NCI-H2196 treated with DMSO at 0.1 percent for 48 hours (cell line): ENCODE measurements at regions not wholly inside any gene's neighbourhood (a gene's known extent, or its start where the extent isn't known, plus 50 kb on each side); places are given as distances from the start of the nearest gene placed in this dataset.
"Not testable (repeated sequence)": the region's sequence is repeated elsewhere in the genome, so short reads cannot be mapped to it uniquely, and the experiment has no call there.

ENCODE experiments used
- DNase-seq: peaks from one replicate; lab custom pipeline; 2025; ENCODE audit not compliant: unreplicated experiment; lab: John Stamatoyannopoulos, UW

DNA sequence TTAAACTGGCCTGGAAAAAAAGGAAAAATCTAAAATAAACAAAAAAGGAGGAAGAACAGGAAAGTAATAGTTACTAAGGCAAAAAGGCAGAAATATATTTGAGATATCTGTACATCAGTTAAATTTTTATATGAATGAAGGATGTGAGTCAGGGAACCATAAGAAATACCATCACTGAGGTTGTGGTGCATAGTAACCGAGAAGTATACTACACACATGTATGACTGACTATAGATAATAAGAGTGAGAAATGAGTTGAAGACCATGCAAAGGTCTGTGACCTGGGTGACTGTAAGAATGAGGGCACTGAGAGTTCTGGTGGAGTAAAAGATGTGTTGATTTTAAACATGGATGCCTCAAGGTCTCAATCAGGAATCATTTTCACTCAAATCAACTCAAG lies 220.6 kb upstream of the FAM241A start:
- no peak for DNase-seq

DNA sequence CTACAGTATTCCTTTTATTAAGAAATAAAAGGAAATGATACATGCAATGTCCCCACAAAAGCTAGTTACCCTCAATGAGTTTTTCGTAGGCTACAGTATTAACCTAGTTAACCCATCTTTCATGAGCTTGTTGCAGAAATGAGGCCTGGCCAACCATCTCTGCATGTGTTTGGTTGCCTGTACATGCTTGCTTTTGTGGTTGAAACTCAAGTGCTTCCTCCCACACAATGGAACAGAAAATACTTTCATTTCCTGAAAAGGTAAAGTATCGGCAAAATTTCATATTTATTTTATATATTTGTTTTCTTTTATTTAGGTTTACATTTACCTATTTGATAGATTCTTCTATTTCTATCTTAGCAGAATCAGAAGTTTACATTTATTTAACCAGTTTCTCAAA lies 214.6 kb upstream of the FAM241A start:
- no peak for DNase-seq

DNA sequence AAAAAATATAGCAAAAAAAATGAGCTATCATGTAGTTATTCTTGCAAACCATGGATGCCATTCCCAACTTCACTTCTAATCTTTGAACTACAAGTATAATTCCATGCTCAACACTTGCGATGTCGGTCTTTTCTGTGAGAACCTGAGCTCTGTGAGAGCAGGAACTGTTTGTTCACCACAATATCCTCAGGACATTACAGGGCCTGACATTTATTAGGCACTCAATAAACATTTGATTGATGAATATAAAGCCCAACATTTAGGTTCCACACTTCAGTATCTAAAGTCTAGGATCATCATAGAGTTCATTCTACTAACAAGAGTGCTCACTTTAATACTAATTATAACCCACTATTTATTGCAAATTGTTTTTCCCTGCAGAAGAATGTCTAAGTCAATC lies 211.6 kb upstream of the FAM241A start:
- DNase-seq: no peak

DNA sequence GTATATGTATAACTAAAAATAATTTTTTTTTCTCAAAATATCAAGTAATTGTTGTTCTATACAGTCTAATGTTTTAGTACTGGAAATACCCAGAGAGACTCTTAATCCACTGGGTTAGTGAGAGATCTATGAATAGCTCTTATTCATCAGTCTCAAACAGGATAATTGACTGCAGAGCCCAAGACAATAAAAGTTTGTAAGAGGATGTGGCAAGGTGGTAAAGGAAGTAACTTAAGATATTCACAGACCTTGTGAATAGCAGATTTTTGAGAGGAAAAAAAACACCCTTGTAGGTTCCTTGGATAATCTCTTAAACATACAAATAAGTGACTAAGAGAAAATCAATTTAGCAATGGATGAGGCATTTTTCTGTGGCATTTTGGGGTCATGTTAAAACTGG lies 210.9 kb upstream of the FAM241A start:
- no peak for DNase-seq

DNA sequence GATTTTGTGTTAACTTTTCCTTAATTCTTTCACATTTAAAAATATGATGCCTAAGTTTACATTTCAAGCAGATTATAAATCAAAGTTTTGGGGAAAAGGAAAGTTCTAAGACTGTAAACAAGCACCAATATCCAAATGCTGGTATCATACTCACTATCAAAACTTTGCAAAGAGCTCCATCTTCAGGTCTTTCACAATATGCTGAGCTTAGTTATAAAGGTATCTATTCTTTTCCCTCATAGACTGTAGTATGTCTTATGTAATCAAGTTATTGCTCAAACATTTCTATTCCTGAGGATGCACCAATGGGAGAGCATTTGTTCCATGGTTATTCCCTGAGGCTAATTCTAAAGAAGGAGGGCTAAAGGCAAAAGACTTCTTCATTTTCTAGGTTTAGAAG lies 207.9 kb upstream of the FAM241A start:
- DNase-seq: no peak

DNA sequence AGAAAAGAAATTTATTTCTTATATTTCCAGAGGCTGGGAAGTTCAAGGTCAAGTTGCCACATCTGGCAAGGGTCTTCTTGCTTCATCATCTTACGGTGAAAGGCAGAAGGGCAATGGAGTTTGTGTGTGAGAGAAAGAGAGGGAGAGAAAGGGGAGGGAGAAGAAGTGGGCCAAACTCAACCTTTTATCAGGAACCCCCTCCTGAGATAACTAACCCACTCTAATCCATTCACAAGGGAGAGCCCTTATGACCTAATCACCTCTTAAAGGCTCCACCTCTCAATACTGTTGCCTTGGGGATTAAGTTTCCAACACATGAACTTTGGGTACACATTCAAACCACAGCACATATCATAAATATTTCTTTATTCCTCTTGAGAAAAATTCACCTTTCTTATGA lies 203.3 kb upstream of the FAM241A start:
- DNase-seq: no peak

DNA sequence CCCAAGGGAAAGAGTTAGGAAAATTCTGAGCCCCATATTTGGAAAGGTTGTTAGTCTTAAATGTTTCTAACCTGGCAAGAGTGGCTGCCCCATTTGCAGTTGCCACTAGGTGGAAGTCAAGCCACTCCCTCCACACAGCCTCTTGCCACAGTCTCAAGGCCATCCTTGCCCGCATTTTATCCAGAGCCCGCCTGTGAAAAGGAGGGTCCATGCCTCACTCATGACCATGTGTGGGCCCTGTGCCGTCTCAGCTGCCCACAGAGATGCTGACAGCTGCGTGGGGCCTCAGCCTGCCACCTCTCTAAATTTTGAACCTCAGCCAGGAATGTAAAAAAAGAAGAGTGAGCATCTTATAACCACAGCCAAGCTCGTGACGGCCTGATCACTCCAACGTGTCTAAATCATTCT lies 201.5 kb upstream of the FAM241A start:
- no peak for DNase-seq

DNA sequence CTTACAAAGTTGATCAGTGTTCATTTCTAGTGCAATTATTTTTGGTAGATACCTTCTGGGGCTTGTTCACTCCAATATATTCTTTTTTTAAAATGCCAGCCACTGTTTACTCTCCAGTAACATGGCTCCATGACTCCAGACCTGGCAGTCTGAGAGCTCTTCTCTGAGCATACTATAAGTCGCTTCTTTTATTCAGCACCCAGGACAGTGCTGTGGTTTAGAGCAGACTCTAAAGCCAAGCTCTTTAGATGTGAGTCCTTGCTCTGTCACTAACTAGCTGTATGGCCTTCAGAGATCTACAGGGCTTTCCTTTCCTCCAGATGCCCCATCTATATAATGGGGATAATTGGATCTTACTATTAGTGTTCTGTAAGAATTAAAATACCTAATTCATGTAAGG lies 200.2 kb upstream of the FAM241A start:
- no peak for DNase-seq

DNA sequence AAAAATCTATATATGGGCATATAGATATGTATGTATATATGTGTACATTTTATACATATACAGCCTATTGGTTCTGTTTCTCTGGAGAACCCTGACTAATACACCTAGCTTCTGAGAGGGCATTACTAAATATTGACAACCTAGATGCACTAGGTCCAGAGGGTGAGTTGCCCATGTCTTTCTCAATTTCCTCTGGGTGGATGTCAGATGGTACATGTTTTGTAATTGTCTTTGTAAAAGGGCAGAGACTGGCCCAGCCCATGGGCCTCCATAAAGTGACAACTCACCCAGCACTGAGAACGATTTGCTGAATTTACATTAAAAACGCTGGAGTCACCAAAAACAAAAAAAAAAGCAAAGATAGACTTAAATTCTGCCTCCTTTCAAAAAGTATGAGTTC lies 198.5 kb upstream of the FAM241A start:
- DNase-seq: no peak

DNA sequence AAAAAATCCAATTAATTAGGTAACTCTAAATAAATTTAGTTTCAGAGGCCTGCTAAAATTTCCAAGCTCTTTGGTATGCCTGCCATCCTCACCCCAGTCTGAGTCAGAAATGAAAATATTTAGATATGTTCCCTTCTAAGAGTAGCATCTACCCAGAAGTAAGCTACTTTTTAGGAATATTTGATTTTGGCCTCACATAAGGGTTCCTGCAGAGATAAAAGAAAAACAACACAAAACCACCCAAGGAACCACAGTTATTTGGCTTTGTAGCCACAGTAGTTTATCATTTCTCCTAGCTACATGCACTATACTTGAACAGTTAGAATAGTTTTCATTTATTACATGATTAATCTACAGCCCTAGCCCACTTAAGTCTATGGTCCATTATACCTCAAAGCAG lies 192.6 kb upstream of the FAM241A start:
- no peak for DNase-seq

DNA sequence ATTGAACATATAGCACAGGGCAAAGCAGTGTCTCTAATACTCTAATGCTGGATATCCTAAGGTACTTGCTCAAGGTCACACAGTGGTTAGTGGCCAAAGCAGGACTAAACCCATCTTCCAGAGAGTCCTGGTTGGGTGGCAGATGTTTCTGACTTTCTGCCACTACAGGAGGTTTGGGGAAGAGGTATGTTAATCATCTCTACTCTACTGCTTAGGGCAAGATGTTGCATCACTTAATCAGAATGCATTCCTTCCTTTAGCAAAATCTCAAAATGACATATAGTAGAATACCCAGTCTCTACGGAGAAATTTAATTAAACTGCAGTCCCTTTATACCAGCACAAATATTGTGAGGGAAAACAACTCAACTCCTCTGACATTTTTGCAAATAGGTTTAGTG lies 190.7 kb upstream of the FAM241A start:
- DNase-seq: no peak

DNA sequence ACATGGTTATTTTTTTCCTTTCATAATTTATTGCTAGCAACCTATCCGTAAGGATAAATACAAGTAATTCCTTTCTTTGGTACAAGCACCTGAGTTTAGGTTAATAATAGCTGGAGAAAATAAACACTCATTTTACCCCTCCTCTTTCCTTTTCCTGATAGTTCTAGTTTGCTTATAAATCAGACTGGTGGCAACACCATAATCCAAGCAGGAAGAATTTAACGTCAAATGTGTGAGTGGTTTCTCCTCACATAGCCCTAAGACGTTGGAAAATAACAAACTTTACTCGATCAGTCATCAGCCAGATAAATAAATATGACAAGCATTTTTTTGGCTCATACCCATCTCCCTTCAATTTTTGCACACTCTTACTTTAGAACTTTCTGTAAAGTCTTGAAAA lies 190.3 kb upstream of the FAM241A start:
- DNase-seq: no peak

DNA sequence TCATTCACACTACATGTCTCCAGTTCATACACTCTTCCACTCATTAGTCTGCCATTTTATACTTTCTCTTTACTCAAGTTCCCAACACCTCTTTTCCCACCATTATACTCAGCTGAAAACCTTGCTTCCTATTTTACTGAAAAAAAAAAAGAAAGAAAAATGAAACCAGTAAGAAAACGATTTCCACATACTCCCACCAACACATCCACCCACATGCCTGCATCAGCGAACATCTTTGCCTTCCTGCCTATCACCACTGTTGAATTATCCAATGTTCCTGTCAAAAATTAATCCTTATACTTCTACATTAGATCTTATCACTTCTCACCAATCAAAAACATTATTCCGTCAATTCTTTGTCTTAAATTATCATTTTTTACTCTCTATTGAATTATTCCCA lies 188.1 kb upstream of the FAM241A start:
- no peak for DNase-seq

DNA sequence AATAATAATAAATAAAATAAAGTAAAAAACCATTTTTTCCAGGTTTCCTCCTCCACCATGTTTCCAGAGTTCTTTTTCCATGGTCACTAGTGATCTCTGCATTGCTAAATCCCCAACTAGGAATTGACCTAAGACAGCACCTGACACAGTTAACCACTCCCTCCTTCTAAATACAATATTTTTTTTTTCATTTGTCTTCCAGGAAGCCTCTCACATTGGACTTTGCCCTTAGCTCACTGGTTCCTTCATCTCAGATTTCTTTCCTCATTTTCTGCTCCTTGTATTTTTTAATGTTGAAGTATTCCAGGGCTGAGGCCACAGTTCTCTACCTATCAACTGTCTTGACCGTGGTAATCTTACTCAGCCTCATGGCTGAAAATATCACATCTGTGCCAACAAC lies 187.3 kb upstream of the FAM241A start:
- no peak for DNase-seq

DNA sequence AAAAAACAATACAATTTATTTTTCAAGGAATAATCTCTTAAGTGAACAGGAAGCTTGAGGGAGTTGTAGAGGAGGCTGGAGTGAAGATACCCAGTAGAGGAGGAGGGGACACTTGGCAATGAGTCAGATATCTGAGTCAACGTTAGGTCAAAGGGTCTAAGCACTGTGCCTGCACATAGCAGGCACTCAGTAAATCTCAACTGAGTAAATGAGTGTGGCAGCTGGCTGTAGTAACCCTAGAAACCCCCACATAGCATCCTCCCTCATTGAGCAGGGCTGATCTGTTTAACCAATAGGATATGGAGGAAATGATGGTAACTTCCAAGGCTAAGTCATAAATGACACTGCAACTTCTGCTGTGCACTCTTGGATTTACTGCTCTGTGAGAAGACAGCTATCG lies 186.0 kb upstream of the FAM241A start:
- no peak for DNase-seq

DNA sequence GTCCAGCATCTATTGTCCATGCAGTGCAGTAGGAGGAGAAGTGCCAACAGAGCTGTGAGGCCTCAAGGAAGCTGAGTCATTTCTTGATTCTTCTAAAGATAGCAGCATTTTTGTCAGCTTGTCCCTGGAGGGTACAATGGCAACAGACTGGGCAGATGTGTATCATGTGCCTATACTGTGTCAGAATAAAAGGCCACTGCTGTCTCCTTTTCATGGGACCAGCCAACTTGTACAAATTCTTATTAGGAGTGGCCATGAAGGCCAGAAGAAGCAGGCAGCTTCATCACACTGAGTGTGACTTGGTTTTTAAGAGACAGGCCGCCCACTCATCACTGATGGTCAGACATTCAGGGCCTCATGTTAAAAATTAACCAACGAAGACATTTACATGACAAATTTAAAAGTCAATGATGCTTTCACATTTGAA lies 185.0 kb upstream of the FAM241A start:
- DNase-seq: no peak

DNA sequence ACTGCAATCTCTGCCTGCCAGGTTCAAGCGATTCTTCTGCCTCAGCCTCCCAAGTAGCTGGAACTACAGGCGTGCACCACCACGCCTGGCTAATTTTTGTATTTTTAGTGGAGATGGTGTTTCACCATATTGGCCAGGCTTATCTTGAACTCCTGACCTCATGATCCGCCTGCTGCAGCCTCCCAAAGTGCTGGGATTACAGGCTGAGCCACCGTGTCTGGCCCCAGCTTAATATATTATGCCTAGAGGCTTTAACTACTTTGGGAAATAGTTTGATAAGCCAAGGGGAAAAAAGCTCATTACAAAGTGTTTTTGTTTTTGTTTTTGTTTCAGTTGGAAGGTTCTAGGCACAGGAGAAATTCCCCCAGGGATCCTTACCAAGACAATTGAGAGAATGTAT lies 184.2 kb upstream of the FAM241A start:
- not testable (repeated sequence) for DNase-seq

DNA sequence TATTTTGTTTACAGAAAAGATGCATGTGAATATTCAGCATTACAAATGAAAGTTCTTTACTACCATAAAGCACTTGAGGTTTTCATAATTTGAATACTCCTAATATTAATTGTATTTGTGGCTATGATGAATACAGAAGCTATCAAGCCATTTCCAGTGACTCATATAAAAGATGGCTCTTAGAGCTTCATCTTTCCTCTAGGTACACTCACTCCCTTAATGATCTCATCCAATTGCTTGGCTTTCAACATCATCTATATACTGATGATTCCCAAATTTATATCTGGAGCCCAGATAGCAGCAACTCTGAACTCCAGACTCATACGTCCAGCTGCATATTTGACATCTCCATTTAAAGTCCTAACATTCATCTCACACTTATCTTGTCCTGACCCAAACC lies 183.4 kb upstream of the FAM241A start:
- no peak for DNase-seq

DNA sequence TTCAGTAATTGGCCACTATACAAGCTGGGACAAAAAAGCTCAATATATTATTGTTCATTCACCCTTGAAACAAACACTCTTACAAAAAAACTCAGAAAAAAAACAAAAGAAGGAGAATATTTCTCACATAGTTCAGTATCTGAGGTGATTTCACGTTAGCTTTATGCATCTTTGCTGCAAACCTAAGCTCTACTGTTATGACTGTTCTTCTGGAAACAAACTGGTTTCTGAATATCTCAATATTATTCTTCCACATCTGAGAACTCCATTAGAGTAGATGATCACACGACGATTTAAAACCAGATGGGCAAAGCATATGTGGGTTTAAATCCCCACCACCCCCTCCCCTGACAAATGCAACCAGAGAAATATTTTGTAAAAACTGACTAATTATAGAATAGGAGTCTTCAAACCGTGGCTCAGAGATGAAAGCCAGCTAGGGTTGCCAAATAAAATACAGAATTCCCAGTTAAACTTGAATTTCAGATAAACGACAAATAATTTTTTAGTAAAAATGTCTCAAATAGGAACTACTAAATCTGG lies 182.0 kb upstream of the FAM241A start:
- DNase-seq: no peak

DNA sequence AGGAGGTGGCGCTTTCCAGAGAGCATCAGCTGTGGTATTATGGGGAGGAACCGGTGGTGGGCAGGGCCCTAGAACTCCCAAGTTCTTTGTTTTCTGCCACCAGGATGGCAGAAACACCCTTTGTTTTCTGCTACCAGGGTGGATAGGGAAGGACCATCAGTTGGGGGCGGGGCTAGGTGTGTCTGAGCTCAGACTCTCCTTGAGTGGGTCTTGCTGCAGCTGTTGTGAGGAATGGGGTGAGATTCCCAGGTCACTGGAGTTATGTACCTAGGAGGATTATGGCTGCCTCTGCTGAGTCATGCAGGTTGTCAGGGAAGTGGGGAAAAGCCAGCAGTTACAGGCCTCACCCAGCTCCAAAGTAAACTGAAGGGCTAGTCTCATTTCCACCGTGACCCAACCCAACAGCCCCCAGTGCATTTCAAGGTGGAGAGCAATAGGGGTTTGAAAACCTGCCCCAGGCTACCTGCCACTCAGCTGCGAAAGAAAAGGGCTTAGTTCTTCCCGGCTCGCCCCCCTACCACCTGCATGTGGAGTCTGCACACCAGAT lies 167.8 kb upstream of the FAM241A start:
- DNase-seq: no peak

DNA sequence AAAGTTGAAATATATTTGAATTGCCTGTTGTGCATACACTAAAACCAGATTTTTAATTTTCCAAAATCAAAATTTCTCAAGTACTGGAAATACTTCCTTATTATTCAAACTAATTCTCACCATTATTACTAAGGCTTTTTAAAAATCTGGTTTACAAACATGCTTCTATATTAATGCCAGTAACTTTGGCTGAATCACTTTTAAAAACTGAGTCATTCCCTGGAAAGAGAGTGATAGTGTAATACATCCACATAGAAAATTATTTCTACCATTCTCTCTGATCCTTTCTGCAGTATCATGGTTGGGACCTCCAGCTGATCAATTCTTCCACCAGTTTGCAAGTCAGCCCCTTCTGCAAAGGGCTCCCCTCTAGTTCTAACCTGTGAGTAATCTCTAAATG lies 165.3 kb upstream of the FAM241A start:
- no peak for DNase-seq

DNA sequence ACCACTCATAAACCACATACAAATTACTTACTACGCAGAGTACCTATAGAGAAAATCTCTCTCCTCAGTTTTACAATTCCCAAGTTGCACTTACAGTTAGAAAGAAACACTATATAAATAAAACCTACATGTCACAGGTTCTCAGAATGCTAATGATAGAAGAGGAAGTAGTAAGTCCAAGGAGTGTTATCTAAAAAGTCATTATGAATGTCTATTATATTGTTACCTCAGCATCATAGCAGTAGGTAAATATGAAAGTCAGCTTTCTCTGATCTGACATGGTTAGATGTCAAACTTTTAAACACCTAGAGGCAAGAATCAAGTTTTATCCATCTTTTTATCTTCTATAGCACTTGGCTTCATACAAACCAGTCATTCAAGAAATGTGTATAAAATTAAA lies 163.2 kb upstream of the FAM241A start:
- DNase-seq: no peak

DNA sequence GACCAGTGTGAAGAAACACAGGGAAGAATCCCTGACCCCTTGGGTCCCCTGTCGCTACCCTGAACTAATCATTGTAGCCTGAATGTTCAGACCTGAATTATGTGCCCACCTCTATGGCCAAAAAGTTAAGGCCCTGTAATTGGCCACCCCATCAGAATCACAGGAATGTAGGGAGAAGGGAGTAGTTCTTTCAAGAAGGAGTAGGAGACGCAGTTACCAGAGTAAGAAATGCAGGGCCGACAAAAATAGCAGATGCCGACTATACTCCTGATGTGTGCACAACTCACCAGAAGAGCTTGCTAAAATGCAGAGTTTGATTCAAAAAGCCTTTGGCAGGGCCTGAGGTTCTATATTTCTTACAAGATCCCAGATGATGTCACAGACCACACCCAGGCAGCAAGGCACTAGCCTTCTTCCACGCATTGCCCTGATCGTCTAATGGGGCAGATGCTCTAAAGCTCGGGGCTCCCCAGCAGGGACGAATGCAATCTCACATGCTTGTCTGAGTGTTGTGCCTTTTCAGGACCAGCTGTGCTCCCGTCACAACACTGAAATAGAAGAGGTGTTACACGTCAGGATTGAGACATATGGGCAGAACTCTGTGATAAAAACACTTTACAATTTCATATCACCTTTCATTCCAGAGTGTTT lies 161.0 kb upstream of the FAM241A start:
- no peak for DNase-seq
